ENCODE measurements at regions not wholly inside any gene's neighbourhood (a gene's known extent, or its start where the extent isn't known, plus 50 kb on each side); places are given as distances from the start of the nearest gene placed in this dataset.

GRCh38 chr18:35778850-35779627 lies 193.4 kb upstream of the RMP24 start (continued):
- TF ChIP-seq CUX1 (IDR thresholded peaks at IDR 0.05; ENCODE audit: insufficient replicate concordance, low read depth, low read length) = no peak

DNA sequence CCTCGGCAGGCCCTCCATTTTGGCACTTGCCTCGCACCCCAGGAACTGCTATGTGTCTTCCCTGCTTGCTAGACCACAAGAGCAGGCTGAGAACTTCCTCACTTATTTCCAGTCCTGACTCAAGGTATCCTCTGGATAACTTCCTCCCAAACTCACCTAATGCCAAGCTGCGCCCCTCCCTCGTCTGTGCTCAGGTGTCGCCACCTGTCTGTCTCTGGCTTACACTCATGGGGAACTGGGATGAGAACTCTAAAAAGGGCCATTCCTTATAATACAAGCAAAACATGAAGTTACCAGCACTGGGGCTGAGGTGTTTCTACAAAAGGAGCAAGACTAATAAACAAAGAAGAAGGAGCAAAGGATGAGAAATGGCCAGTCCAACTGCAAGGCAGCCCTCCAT lies 191.5 kb upstream of the RMP24 start:
- no peak for ATAC-seq
- in situ Hi-C loops (cut with MboI) (no loop called here), intact Hi-C loops (cut with micrococcal nuclease; ENCODE audit: unreplicated experiment) (no loop called here)
- H3K79me2 ChIP-seq (ENCODE audit: control insufficient read depth, insufficient read depth, low read length) = no peaks in the 10 kb centered on the region
- H4K20me1 ChIP-seq (ENCODE audit: control insufficient read depth, insufficient read depth) = no peaks in the 10 kb centered on the region
- H3K9me3 ChIP-seq (replicated peaks; ENCODE audit: control insufficient read depth, insufficient read depth, low read length) = no peaks in the 10 kb centered on the region
- H3K27me3 ChIP-seq (replicated peaks in 1 of 2; ENCODE audit: control insufficient read depth in 2 of 2, insufficient read depth in 2 of 2, low read length in 1 of 2) = peaks cover 0 to 3% of the 10 kb centered on the region in 2 experiments; a peak in 2 of 4 replicates
- no peak overlapping the region for H3K9ac ChIP-seq (ENCODE audit: control insufficient read depth, insufficient read depth, low read length)
- CTCF ChIA-PET = interaction anchor here (1.1 kb wide), 1 partner anchor 24 kb away, joined by 4 read pairs; no protein-coding TSS in a partner anchor
- no peaks in the 10 kb centered on the region for H3K36me3 ChIP-seq (ENCODE audit: control insufficient read depth in 2 of 2, insufficient read depth in 2 of 2, low read length in 1 of 2)
- SMC1A ChIA-PET (ENCODE audit: uncharacterized antibody, unreplicated experiment) = interaction anchor here (1.2 kb wide), 1 partner anchor 28 kb away, joined by 3 read pairs; no protein-coding TSS in a partner anchor
- TF ChIP-seq SMARCA5 (IDR thresholded peaks at IDR 0.05) (no peak), IKZF2 (IDR thresholded peaks at IDR 0.05) (no peak), TAF1 (IDR thresholded peaks at IDR 0.05; ENCODE audit: borderline replicate concordance, low read depth, low read length) (no peak), ATF3 (IDR thresholded peaks at IDR 0.05; ENCODE audit: borderline replicate concordance, extremely low read depth, low read depth, low read length) (no peak), NR2C1 (IDR thresholded peaks at IDR 0.05) (no peak), EZH2 (IDR thresholded peaks at IDR 0.05; ENCODE audit: borderline replicate concordance, control insufficient read depth, low read depth, low read length) (no peak), CREM (IDR thresholded peaks at IDR 0.05; ENCODE audit: low read depth) (no peak)
- TF ChIP-seq, protein P1, sequence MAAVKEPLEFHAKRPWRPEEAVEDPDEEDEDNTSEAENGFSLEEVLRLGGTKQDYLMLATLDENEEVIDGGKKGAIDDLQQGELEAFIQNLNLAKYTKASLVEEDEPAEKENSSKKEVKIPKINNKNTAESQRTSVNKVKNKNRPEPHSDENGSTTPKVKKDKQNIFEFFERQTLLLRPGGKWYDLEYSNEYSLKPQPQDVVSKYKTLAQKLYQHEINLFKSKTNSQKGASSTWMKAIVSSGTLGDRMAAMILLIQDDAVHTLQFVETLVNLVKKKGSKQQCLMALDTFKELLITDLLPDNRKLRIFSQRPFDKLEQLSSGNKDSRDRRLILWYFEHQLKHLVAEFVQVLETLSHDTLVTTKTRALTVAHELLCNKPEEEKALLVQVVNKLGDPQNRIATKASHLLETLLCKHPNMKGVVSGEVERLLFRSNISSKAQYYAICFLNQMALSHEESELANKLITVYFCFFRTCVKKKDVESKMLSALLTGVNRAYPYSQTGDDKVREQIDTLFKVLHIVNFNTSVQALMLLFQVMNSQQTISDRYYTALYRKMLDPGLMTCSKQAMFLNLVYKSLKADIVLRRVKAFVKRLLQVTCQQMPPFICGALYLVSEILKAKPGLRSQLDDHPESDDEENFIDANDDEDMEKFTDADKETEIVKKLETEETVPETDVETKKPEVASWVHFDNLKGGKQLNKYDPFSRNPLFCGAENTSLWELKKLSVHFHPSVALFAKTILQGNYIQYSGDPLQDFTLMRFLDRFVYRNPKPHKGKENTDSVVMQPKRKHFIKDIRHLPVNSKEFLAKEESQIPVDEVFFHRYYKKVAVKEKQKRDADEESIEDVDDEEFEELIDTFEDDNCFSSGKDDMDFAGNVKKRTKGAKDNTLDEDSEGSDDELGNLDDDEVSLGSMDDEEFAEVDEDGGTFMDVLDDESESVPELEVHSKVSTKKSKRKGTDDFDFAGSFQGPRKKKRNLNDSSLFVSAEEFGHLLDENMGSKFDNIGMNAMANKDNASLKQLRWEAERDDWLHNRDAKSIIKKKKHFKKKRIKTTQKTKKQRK (IDR thresholded peaks at IDR 0.05; ENCODE audit: low read depth, low read length) = no peak
- 60% methylated on average over 5 of the region's 5 CpGs for WGBS (ENCODE audit: insufficient coverage, insufficient replicate concordance, low lambda C conversion rate, missing lambda C conversion rate)
- H3K4me2 ChIP-seq (ENCODE audit: control insufficient read depth, insufficient read depth) = no peak overlapping the region
- RAD21 ChIA-PET (ENCODE audit: unreplicated experiment) = no interaction called here
- H2AFZ ChIP-seq (ENCODE audit: control insufficient read depth, low read depth, low read length) = no peak overlapping the region
- POLR2A ChIA-PET = no interaction called here
- H3K4me1 ChIP-seq (ENCODE audit: control insufficient read depth, insufficient read depth, low read length) = no peaks in the 10 kb centered on the region
- H3K27ac ChIP-seq (ENCODE audit: control insufficient read depth, insufficient read depth) = no peak overlapping the region
- no TSS peak for BruUV-seq (replicated peaks)
- no peak overlapping the region for H3K4me3 ChIP-seq
- FAIRE-seq = no peak
- DNase-seq (ENCODE audit: low read depth, low spot score) = no peak
